Smooth muscle cell (in vitro differentiated cells): ENCODE measurements at regions not wholly inside any gene's neighbourhood (a gene's known extent, or its start where the extent isn't known, plus 50 kb on each side); places are given as distances from the start of the nearest gene placed in this dataset.

Source experiments
- DNase-seq: peaks from one replicate; lab custom pipeline; 2025; ENCODE audit not compliant: unreplicated experiment; lab: John Stamatoyannopoulos, UW
- H2AFZ ChIP-seq: fragments of 200-600 bp; sonication (generic); 2 replicates; pipeline ENCODE4 v1.6.0; 2016; ENCODE audit warnings: antibody characterized with exemption, low read depth, mild to moderate bottlenecking
- H3F3A ChIP-seq: fragments of 200-600 bp; sonication (generic); 2 replicates; pipeline ENCODE4 v1.6.0; 2017; ENCODE audit warnings: antibody characterized with exemption, low read depth
- H3K27ac ChIP-seq: fragments of 200-600 bp; sonication (generic); 2 replicates; pipeline ENCODE4 v1.5.1; 2016; ENCODE audit warnings: low read depth, mild to moderate bottlenecking
- H3K27me3 ChIP-seq: fragments of 200-600 bp; sonication (generic); 2 replicates; pipeline ENCODE4 v1.6.1; 2016; ENCODE audit warnings: low read depth, mild to moderate bottlenecking
- H3K36me3 ChIP-seq: fragments of 200-600 bp; sonication (generic); 2 replicates; pipeline ENCODE4 v1.5.1; 2016; ENCODE audit warnings: low read depth
- H3K4me1 ChIP-seq: fragments of 200-600 bp; sonication (generic); 2 replicates; pipeline ENCODE4 v1.5.1; 2016; ENCODE audit warnings: low read depth
- H3K4me2 ChIP-seq: fragments of 200-600 bp; sonication (generic); 2 replicates; pipeline ENCODE4 v1.6.0; 2016; ENCODE audit warnings: mild to moderate bottlenecking
- H3K4me3 ChIP-seq: fragments of 200-600 bp; sonication (generic); 2 replicates; pipeline ENCODE4 v1.5.1; 2016; ENCODE audit warnings: mild to moderate bottlenecking
- H3K79me2 ChIP-seq: fragments of 200-600 bp; sonication (generic); 2 replicates; pipeline ENCODE4 v1.6.0; 2016; ENCODE audit warnings: low read depth, mild to moderate bottlenecking
- H3K9ac ChIP-seq: fragments of 200-600 bp; sonication (generic); 2 replicates; pipeline ENCODE4 v1.6.0; 2016; ENCODE audit warnings: low read depth
- H3K9me3 ChIP-seq: fragments of 200-600 bp; sonication (generic); replicated peaks from 2 replicates; pipeline ENCODE4 v1.5.1; 2016; ENCODE audit warnings: low read depth
- H4K20me1 ChIP-seq: fragments of 200-600 bp; sonication (generic); 2 replicates; pipeline ENCODE4 v1.6.0; 2016; ENCODE audit warnings: low read depth
- whole genome bisulfite sequencing: methylation state at CpG from one replicate; pipeline ENCODE4 v1.1.7; 2016; ENCODE audit warnings: low lambda C conversion rate; 5-methylcytosine and 5-hydroxymethylcytosine counted together
- TF ChIP-seq, protein P1 (sequence below): fragments of 200-600 bp; sonication (generic); IDR thresholded peaks from 2 replicates; pipeline ENCODE4 v1.5.1; 2017; ENCODE audit warnings: borderline replicate concordance, mild to moderate bottlenecking, antibody characterized with exemption; ENCODE audit not compliant: insufficient read depth, poor library complexity, severe bottlenecking

DNA sequence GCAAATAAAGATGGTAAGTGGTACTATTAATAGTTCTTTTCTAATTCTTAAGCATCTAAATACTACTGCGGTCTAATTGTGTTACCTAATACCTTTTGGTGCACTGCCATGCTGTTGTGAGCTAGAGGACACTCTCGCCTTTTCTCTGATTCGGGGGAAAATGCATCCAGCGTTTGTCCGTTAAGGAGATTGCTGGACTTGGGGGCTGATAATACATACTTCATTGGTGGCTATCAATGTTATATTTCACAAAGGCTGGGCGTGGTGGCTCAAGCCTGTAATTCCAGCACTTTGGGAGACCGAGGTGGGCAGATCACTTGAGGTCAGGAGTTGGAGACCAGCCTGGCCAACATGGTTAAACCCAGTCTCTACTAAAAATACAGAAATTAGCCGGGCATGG, 141.7 kb upstream of the TWIST2 start:
- no peak overlapping the region for H3K27ac ChIP-seq
- no peak for DNase-seq
- no peak overlapping the region for H2AFZ ChIP-seq
- no peaks in the 10 kb centered on the region for H3K4me1 ChIP-seq
- no peak overlapping the region for H3K4me3 ChIP-seq
- H3K9ac ChIP-seq, result no peak overlapping the region
- H3K79me2 ChIP-seq, result no peaks in the 10 kb centered on the region
- H3K36me3 ChIP-seq, result no peaks in the 10 kb centered on the region
- TF ChIP-seq, protein P1, sequence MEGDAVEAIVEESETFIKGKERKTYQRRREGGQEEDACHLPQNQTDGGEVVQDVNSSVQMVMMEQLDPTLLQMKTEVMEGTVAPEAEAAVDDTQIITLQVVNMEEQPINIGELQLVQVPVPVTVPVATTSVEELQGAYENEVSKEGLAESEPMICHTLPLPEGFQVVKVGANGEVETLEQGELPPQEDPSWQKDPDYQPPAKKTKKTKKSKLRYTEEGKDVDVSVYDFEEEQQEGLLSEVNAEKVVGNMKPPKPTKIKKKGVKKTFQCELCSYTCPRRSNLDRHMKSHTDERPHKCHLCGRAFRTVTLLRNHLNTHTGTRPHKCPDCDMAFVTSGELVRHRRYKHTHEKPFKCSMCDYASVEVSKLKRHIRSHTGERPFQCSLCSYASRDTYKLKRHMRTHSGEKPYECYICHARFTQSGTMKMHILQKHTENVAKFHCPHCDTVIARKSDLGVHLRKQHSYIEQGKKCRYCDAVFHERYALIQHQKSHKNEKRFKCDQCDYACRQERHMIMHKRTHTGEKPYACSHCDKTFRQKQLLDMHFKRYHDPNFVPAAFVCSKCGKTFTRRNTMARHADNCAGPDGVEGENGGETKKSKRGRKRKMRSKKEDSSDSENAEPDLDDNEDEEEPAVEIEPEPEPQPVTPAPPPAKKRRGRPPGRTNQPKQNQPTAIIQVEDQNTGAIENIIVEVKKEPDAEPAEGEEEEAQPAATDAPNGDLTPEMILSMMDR, result no peak
- H4K20me1 ChIP-seq, result no peaks in the 10 kb centered on the region
- no peak overlapping the region for H3K4me2 ChIP-seq
- H3K27me3 ChIP-seq, result peaks cover 30% of the 10 kb centered on the region
- H3F3A ChIP-seq, result no peaks in the 10 kb centered on the region
- 93% methylated on average over 8 of the region's 8 CpGs for WGBS
- no peaks in the 10 kb centered on the region for H3K9me3 ChIP-seq

DNA sequence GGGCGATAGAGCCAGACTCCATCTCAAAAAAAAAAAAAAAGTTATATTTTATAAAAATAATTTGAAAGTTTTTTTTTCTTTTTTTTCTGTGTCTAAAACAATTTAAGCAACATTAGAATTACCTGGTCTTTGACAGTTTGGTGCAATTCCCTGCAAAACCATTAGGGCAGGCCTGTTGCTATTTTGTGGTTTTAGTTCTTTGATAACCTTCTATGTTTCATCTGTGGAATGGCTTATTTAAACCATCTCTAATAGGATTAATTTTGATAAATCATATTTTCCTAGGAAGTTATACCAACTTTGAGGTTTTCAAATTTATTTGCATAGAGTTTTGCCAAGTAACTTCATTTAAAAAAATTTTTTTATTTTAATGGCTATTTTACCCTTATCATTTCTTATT, 141.2 kb upstream of the TWIST2 start:
- H3K4me1 ChIP-seq, result no peaks in the 10 kb centered on the region
- no peaks in the 10 kb centered on the region for H3K79me2 ChIP-seq
- H3K36me3 ChIP-seq, result no peaks in the 10 kb centered on the region
- no peak overlapping the region for H3K27ac ChIP-seq
- no peaks in the 10 kb centered on the region for H3K9me3 ChIP-seq
- H3K4me3 ChIP-seq, result no peak overlapping the region
- TF ChIP-seq, protein P1, result no peak
- no peaks in the 10 kb centered on the region for H3F3A ChIP-seq
- no peak overlapping the region for H3K4me2 ChIP-seq
- no peak overlapping the region for H3K9ac ChIP-seq
- DNase-seq, result no peak
- 88% methylated on average over 1 of the region's 1 CpG for WGBS
- H3K27me3 ChIP-seq, result peaks cover 34% of the 10 kb centered on the region
- no peak overlapping the region for H2AFZ ChIP-seq
- no peaks in the 10 kb centered on the region for H4K20me1 ChIP-seq

DNA sequence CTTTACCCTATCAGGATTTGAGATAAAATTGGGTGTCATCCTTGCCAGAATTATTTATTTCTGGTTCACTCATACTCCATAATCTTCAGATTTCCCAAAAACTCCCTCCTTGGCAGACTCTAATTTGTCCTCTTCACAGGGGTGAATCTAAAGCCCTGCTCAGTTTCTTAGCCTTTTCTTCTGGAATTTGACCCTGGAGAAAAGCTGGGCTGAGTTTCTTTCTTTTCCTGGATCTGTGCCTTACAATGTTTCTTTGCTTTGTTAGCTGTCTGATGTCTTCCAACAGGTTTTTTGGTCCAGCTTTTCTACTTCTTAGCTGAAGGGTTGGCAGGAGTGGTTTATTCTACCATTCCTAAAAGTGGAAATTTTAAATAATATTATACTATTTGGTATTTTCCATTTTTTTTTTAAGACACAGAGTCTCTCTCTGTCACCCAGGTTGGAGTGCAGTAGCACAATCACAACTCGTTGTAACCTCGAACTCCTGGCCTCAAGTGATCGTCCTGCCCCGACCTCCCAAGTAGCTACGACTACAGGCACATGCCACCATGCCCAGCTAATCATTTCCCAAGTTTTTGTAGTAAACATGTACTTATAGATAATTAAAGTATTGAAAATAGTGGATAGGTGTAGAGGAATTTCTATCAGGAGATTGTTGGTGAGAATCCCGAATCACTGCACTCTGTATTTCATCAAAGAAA, 138.4 kb upstream of the TWIST2 start:
- no peak for DNase-seq
- no peaks in the 10 kb centered on the region for H3F3A ChIP-seq
- peaks cover 44% of the 10 kb centered on the region for H3K27me3 ChIP-seq
- no peak overlapping the region for H2AFZ ChIP-seq
- TF ChIP-seq, protein P1, result no peak
- no peak overlapping the region for H3K27ac ChIP-seq
- no peaks in the 10 kb centered on the region for H3K36me3 ChIP-seq
- H3K9me3 ChIP-seq, result no peaks in the 10 kb centered on the region
- H3K9ac ChIP-seq, result no peak overlapping the region
- 92% methylated on average over 6 of the region's 6 CpGs for WGBS
- no peak overlapping the region for H3K4me2 ChIP-seq
- no peaks in the 10 kb centered on the region for H3K4me1 ChIP-seq
- H4K20me1 ChIP-seq, result no peaks in the 10 kb centered on the region
- H3K79me2 ChIP-seq, result no peaks in the 10 kb centered on the region
- H3K4me3 ChIP-seq, result no peak overlapping the region
